ENCODE measurements at regions not wholly inside any gene's neighbourhood (a gene's known extent, or its start where the extent isn't known, plus 50 kb on each side); places are given as distances from the start of the nearest gene placed in this dataset.

DNA sequence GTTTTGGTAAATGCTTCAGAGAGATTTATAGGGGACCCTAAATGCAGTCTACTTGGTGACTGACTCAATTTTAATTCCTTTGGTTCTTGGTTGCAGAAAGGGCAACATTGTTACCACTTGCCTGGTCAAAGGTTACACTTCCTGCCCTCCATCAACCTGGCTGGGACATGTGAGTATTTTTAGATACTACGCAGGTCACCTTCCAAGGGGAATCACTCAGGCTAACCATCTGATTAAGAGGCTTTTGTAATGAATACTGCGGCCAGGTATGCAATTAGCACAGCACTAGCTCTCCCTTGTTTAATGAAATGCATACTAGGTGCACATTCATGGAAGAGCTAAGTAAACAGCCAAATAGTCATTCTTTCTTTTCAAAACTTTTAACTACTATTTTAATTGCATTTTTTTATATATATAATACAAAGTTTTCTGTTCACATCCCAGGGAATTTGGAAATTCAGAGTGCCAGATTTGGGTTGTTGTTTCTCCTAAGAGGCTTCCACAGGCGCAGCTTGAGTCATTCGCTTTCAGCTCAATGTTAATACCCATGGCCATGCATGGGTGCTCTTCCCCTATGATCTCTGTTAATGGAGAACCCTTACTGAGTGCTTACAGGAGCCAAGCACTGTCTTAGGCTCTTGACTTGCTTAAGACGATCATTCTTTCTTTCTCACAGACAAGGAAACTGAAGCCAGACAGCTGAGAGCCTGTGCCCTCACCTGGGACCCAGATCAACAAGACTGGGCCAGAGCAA, 152.2 kb downstream of the MTX2 start:
- TF ChIP-seq ZNF747 (tag by site-specific recombination; IDR thresholded peaks at IDR 0.05) (no peak), CTCF (tag by site-specific recombination; IDR thresholded peaks at IDR 0.05) (no peak)
